ENCODE measurements at regions not wholly inside any gene's neighbourhood (a gene's known extent, or its start where the extent isn't known, plus 50 kb on each side); places are given as distances from the start of the nearest gene placed in this dataset.
A peak's percentile ranks its signal among the peaks of the same experiment; 100 is the strongest.

DNA sequence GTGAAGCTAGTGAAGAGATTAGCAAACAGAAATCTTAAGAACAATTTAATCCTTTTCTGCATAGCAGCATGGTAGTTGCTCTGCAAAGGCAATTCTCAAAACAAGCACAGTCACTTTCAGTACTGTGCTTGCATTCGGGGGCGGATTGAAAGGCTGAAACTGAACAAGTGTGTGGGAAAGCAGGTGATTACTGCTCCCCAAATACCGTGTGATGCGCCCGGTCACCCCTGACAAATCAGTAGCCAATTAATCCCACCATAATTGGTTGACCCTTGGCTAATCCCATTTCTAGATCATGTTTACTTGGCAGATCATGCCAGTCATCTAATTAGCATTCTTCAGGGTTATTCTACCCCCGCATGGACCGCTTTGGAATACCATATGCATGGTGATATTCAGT lies 76.5 kb upstream of the ADRB1 start:
- DNase-seq (ENCODE audit: low spot score), result no peak

DNA sequence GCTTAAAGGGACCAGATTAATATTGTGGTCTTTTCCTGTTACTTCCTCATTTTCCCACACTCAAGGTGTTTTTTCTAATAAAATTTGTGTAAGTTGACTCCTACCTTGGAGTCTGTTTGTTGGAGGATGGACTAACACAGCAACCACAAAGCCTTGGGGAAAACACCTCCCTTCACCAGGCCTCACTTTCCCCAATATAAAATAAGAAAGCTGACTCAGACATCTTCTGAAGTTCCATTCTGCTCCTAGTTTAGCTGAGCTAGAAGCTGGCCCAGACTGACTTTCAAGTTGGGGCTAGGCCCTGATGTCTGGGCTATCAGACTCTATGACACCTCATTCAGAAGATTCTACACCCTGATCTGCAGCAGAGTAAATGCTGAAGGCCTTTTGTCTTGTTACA lies 73.0 kb upstream of the ADRB1 start:
- DNase-seq (ENCODE audit: low spot score), result no peak

DNA sequence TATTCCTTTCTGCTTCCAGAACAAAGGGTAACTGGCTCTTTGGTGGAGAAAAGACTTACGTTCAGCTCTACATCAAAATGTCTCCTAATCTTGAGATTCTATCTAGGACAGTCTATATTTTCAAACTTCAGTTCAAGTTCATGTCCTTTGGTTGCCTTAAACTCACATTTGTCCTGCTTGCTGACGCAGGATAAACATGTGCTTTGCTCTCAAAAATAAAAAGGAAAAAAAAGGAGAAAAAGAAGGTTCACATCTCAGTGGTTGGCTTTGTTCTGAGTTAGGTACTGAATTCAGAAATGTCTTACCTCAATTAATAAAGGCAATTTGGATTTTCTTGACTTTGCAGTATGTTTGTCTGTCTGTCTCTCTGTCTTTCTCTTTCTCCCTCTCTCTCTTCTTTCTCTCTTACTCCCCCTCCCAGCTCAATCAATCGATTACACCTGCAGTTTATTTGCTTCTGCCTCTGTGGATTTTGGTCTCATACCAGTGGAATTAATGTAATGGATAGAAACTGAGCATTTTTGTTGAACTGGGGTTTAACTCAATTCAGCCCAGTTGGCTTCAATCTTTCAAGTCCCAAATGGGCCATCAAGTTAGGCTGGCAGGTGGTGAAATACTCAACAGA lies 72.2 kb upstream of the ADRB1 start:
- DNase-seq (ENCODE audit: low spot score), result no peak

DNA sequence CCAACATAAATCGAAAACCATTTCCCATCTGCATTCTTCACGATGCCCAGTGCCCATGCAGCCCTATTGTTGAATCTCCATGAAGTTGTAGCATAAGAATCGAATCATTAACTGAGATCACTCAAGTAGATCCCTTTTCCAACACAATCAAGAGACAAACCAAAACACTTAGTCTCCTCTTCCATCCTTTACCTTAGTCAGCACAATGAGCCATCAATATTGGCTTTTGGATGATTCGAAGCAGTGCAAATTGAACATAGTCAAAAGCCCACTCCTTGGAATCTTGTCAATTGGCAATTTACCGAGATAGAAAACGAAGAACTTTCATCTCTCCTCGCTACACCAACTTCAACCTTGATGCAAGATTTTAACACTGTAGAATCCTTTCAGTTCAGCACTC lies 66.5 kb upstream of the ADRB1 start:
- DNase-seq (ENCODE audit: low spot score), result no peak

DNA sequence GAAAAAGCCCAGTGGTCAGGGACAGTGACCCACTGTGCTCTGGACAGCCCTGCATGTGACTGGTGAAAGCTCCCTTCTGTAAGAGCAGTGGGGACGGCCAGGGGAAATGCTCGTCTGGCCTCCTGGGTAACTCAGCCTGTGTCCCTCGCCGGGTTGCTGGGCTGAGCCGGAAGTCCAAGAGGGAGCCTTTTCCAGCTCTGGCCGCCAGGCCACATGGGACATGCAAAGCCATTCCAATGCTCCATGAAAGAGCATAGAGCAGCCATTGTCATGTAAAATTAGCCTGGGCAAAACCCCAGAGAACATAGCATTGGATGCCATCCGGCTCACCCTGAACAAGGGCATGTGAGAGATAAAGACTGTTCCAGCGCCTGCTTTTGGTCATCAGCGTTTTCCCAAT lies 64.9 kb upstream of the ADRB1 start:
- DNase-seq (ENCODE audit: low spot score), result no peak

DNA sequence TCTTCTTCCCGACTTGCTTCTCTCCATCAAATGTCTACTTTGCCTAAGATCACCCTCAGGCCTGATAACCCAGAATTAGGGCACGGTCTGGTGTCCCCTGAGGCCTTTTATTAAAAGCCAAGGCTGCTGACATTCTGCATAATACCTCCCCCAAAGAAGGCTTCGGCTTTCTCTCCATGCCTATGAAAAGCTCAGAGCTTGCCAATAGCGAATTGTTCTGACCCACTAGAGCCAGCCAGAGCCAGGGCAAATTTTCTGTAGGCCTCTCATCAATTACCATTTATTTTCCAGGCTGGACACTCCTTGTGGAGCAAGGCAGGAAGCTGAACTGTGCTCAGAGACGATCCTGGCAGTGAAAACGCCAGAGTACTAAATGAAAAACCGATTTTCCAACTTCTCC lies 64.3 kb upstream of the ADRB1 start:
- no peak for DNase-seq (ENCODE audit: low spot score)

DNA sequence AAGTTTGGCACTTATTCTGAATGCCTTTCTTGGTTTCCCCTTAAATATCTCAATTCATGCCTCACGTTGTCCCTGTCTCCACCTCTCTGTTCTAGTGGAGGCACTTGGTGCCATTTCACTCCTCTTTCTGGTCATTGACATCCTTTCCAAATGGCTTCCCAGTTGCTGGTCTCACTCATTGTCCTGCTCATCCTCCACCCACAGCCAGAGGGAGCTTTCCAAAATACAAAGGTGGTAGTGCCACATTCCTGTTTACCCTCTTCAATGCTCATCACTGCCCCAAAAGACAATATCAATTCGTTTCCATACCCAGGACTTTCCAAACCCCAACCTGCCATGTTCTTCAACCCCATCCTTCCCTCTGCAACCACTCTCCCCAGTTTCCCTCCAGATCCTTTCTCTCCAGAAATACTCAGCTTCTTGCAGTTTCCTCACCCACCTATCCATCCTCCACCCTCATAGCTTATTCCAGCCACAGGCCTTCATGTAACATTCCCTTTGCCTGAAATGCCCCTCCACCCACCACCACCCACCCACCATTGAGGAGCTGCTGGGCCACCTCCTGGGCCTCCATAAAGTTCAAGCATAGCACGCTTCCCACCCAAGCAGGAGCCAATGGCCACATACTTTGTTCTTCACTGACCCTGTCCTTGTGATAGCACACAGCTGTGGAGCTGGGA lies 63.1 kb upstream of the ADRB1 start:
- DNase-seq (ENCODE audit: low spot score), result no peak

DNA sequence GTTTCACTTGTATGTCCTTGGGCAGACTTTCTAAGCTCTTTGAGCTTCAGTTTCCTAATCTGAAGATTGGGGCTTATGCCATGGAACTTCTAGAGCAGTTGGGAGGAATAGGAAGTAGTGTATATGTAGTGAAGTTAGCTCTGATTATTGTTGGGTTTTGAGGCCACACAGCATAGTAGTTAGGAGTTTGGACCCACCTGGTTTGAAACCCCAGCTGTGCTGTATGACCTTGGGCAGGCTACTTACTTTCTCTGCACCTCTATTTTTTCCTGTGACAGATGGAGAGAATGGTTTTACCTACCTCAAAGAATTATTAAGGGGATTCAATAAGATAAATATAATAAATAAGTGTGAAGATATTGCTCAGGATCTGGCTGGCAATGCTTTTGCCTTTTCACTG lies 61.4 kb upstream of the ADRB1 start:
- no peak for DNase-seq (ENCODE audit: low spot score)

DNA sequence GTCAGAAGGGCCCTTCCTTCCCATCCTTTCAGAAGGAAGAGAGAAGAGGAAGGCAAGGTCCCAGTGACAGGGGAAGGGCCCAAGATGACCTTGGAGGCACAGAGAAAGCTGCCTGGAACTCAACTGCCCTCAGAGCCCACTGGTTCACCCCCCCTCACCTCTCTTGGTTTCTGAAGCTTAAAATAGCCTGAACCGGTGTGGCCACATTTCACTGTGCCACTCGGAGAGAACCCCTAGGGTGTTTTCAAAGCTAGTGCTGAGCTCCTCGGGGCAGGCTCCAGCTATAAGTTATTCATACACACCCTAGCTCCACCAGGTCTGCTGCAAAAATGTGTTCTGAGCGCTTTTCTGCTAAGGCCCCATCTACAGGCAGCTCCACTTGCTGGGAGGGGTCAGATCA lies 60.9 kb upstream of the ADRB1 start:
- DNase-seq (ENCODE audit: low spot score), result peak; percentile 64

DNA sequence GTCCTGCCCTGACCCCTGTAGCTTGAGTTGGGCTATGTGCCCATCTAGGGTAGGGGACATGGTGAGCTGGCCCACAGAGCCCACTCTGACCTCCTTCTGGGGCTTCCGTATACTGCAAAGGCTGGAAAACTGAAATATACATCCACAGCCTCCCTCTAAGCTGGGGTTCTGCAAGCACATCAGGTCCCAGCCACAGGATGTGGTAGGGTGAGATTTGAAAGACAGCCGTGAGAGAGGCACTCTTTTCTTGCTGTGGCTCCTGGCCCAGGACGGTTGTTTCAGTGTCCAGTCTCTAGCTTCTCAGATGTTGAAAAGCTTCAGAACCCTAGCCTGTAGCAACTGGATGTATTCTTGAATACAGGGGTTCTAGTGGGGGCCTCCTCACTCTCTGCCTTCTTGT lies 60.1 kb upstream of the ADRB1 start:
- DNase-seq (ENCODE audit: low spot score), result no peak

DNA sequence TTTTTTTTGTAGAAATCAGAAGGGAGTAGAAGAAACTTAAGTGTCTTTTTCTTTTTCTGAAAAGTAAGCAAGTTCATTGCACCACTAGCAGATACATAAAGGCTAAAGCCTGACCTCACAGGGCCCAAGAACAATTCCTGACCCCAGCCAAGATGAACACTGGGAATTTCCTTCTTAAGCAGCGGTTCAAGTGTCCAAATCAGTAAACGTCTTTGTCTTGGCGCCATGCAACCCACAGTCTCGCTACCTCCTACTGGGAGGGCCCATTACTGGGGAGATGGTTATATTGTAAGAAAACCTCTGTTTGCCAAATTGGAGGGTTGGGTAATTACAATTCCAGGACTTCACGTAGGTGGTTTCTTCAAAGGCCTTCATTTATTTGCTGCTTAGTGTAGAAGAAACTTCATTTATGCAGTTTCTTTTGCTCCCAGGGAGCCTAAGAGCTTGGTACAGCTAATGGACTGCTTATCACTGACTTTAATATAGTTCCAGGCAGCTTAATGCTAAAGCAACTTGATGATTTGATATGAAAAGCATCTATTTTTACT lies 58.3 kb upstream of the ADRB1 start:
- no peak for DNase-seq (ENCODE audit: low spot score)

DNA sequence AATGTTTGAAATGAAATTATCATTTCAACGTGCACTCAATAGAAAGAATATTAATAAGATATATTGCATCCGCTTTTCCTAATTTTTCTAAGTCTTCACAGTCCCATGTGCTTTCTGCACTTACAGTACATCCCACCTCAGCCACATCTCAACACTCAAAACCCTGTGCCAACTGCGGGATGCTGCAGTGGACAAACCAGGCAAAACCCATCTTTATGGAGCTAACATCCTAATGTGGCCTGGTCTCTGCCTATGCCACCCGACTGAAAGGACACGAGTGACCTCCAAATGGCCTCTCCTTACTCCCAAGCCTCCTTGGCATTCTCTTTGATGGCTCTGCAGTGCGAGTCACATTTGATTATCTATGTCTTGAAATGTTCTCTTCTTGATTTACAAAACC lies 57.4 kb upstream of the ADRB1 start:
- no peak for DNase-seq (ENCODE audit: low spot score)

DNA sequence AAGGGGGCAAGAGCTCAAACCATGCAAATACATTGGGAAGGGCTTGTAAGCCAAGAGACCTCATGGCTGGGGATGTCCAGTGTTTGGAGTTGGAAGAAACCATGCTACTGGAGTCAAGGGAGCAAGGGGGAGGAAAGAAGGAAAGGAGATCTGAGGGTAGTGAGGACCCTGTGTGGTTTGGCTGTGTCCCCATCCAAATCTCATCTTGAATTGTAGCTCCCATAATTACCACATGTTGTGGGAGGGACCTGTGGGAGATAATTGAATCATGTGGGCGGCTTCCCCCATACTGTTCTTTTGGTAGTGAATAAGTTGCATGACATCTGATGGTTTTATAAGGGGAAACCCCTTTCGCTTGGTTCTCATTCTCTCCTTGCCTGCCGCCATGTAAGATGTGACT lies 56.5 kb upstream of the ADRB1 start:
- DNase-seq (ENCODE audit: low spot score), result no peak

DNA sequence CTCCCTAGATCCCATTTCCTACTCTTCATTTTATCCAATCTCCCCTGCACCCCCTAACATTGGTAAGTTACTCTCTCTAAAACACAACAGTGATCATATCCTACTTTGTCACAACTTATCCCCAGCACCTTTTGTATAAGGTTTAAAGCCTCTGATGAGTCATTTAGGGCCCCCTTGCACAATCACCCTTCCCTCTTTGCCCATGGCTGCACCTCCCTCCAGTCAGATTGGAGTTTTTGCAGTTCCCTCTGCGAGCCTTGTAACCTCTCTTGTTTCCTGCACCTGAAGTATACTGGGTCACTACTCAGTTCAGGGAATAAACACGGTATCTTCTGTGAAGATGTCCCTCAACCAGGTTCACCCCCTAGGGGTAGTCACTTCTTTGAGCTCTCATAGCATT lies 55.9 kb upstream of the ADRB1 start:
- no peak for DNase-seq (ENCODE audit: low spot score)

DNA sequence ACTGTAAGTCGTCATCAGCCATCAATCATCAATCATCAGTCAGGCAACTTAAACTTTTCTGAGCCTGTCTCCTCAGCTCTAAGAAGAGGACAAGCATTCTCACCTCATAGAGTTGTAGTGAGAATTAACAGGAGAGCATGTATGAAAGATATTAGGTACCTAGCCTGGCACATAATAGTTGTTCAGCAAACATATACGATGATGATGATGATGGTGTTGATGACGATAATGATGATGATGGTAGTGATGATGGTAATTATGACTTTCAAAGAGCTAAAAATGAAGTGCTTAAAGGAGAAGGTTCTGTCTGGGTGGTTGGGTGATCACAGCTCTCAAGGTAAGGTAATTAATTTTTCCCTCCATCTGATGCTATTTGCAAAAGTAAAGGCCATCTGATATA lies 55.1 kb upstream of the ADRB1 start:
- no peak for DNase-seq (ENCODE audit: low spot score)

DNA sequence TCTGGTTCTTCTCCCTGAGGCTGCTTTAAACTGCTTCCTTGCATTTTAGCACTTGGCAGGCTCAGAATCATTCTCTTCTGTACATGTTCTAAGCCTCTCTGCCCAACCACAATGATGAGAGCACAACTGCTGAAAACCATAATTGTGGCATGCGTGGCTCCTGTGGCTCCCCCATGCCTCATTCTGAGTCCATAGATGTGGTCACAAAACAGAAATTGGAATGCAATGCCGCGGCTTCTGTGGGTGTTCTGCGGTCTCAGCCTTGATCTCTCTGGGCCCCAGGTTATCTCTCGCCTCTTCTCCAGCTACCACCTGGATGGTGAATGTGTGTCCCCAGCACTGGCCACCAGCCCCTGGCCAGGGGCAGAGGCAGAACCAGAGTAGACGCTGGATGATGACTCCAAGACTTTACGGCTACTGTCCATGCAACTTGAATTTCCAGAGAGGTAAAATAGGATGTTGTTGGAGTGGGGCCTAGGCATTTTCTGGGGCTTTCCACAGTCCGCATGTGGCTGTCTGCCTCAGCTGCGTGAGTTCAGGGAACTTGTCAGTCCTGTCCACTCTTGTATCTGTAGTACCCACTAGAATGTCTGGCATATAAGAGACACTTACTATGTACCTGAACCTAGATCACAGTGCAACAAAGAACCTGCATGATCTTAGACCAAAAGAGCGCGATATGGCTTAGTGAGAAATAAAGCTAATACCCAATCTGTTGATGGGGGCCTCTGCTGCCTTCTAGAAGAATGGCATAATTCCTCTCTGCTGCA lies 52.4 kb upstream of the ADRB1 start:
- DNase-seq (ENCODE audit: low spot score), result no peak

DNA sequence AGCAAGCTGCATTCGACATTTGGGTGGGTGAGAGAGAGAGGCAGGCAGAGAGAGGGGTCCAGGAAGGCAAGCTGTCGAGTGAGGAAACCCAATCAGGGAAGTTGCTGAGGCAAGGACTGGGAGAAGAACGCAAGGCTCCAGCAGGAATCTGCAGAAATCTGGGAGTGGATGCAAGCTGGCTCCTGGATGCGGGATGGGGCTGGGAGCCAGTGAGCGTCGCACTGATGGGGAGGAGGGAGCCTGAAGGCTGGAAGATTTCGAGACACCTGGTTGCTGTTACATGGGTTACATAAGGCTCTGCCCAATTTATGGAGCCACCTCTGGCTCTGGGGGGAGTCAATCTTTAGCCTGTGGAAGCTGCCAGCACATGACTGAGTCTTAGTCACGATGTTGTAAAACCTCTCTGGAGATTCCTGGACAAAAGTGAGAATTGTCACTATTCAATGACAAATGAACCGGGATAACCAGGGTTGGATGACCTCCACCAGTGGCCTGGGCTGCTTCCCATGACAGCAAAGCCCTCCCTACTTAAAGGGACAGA lies 51.1 kb upstream of the ADRB1 start:
- DNase-seq (ENCODE audit: low spot score), result no peak

DNA sequence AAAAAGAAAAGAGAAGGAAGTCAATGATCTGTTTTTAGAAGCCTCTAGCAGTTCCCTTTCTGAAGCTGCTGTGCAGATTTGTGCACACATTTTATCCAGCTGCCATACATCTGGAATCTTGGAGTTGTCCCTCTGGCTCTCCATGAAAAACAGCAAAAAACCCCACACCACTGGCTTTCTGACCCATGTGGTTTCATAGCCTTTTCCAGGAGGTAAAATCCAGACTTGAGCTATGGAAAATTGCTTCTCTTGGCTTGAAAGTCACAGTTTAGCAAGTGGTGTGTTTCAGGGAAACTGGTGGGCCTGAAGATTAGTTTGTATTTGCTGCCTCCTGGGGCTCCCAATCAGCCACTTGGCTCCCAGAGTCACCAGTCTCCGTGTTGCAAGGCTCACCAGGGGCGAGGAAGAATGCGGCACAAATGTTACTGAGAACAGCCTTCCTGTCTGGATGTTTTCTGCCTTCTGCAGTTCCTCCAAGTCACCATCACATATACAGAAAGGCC lies 50.1 kb upstream of the ADRB1 start:
- peak; percentile 15 for DNase-seq (ENCODE audit: low spot score)
